Cardiac muscle cell (in vitro differentiated cells and primary cell): ENCODE measurements at regions not wholly inside any gene's neighbourhood (a gene's known extent, or its start where the extent isn't known, plus 50 kb on each side); places are given as distances from the start of the nearest gene placed in this dataset.

Experiments
- DNase-seq, 2 donors: peaks; one replicate each; pipeline versions ENCODE4 v3.0.0 to v3.0.0-alpha.2; 2010 to 2017; ENCODE audit warnings: low read depth in 1 of 2, low spot score in 1 of 2
- H3K27ac ChIP-seq: fragments of 200-600 bp; sonication (generic); 2 replicates; pipeline ENCODE4 v1.5.1; 2016
- H3K27me3 ChIP-seq: fragments of 200-600 bp; sonication (generic); 2 replicates; pipeline ENCODE4 v1.6.0; 2016; ENCODE audit warnings: control low read depth
- H3K36me3 ChIP-seq: fragments of 200-600 bp; sonication (generic); 2 replicates; pipeline ENCODE4 v1.5.1; 2016; ENCODE audit warnings: control low read depth
- H3K4me1 ChIP-seq: fragments of 200-600 bp; sonication (generic); 2 replicates; pipeline ENCODE4 v1.8.1; 2017; ENCODE audit warnings: low read depth, mild to moderate bottlenecking, mixed run types
- H3K4me3 ChIP-seq: fragments of 200-600 bp; sonication (generic); 2 replicates; pipeline ENCODE4 v1.5.1; 2016; ENCODE audit warnings: mild to moderate bottlenecking
- H3K9me3 ChIP-seq: fragments of 200-600 bp; sonication (generic); 2 replicates; pipeline ENCODE4 v1.5.1; 2017; ENCODE audit warnings: low read depth, mild to moderate bottlenecking, control low read depth
- TF ChIP-seq, protein P1 (sequence below): IDR thresholded peaks from 2 replicates; pipeline ENCODE4 v1.5.1; 2012; ENCODE audit warnings: low read depth, mild to moderate bottlenecking, low read length

DNA sequence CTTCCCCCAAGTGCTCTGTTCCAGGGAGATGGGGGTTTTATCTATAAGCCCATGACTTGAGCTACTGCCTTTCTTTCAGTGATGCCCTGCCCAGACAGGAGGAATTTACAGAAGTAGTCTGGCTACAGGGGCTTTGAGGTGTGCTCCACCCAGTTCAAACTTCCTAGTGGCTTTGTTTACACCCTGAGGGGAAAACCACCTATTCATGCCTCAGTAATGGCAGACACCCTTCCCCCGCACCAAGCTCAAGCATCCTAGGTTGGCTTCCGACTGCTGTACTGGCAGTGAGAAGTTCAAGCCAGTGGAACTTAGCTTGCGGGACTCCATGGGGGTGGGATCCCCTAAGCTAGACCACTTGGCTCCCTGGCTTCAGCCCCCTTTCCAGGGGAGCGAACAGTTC lies 154.6 kb downstream of the IZUMO3 start:
- no peak overlapping the region for H3K4me3 ChIP-seq
- H3K27me3 ChIP-seq, result no peaks in the 10 kb centered on the region
- H3K4me1 ChIP-seq, result no peaks in the 10 kb centered on the region
- no peak for DNase-seq
- TF ChIP-seq, protein P1, sequence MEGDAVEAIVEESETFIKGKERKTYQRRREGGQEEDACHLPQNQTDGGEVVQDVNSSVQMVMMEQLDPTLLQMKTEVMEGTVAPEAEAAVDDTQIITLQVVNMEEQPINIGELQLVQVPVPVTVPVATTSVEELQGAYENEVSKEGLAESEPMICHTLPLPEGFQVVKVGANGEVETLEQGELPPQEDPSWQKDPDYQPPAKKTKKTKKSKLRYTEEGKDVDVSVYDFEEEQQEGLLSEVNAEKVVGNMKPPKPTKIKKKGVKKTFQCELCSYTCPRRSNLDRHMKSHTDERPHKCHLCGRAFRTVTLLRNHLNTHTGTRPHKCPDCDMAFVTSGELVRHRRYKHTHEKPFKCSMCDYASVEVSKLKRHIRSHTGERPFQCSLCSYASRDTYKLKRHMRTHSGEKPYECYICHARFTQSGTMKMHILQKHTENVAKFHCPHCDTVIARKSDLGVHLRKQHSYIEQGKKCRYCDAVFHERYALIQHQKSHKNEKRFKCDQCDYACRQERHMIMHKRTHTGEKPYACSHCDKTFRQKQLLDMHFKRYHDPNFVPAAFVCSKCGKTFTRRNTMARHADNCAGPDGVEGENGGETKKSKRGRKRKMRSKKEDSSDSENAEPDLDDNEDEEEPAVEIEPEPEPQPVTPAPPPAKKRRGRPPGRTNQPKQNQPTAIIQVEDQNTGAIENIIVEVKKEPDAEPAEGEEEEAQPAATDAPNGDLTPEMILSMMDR, result no peak
- no peaks in the 10 kb centered on the region for H3K36me3 ChIP-seq
- no peaks in the 10 kb centered on the region for H3K9me3 ChIP-seq
- no peak overlapping the region for H3K27ac ChIP-seq

DNA sequence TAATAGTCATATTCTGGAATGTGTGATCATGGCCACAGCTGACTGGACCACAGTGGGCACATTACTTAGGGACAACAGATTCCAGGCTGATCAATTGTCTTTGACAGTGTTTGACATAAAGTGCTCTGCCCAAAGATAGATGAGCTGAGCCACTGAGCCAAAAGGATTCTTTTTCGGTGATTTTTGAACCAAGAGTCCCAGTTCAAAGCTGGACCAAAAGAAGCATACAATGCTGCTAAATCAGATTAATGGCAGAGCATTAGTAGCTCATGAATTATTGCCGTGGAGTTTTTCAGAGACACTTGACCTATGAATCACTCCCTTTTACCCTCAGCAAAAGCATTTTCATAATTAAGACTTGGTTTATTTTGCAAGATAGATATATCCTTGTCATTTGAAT lies 160.6 kb downstream of the IZUMO3 start:
- Histone ChIP-seq H3K9me3 (no peaks in the 10 kb centered on the region), H3K27ac (no peak overlapping the region), H3K36me3 (no peaks in the 10 kb centered on the region), H3K4me1 (no peaks in the 10 kb centered on the region), H3K4me3 (no peak overlapping the region), H3K27me3 (no peaks in the 10 kb centered on the region)
- no peak for DNase-seq
- TF ChIP-seq, protein P1, result no peak

DNA sequence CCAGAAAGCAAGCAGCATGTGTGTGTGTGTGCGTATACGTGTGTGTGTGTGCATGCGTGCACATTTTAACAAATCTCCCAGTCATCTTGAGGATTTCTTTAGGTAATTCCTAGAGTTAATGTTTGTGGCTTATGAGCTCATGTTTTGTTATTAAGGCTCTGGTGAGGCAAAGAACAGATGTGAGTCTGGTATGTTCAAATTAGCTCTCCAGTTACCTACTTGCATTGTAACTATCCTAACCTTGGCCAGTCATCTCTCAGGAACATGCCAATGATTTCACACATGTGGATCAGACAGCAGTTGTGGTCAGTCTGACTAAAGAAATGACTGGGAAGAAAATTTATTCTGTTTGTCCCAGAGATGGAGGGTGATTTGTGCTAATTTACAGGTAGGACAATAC lies 163.1 kb downstream of the IZUMO3 start:
- Histone ChIP-seq H3K4me3 (no peak overlapping the region), H3K27ac (no peak overlapping the region), H3K9me3 (no peaks in the 10 kb centered on the region), H3K27me3 (no peaks in the 10 kb centered on the region), H3K36me3 (no peaks in the 10 kb centered on the region), H3K4me1 (no peaks in the 10 kb centered on the region)
- TF ChIP-seq, protein P1, result no peak
- no peak for DNase-seq

DNA sequence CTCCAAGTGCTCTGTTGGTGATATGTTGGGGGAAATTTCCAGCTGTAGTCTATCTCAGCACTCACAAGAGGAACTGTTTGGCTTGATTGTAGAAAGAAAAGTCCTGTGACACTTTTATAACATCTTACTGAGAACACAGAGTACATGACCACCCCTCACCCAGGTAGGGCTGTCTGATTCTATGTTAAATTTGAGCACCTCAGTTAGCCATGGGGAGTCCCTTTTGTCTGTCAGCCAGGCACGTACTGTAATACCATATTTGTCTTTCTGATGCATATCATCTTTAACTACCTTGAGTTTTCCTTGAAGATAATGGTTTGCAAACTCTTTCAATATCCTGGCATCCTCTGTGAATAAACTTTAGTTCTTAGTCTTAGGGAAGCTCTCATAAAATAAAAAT lies 164.5 kb downstream of the IZUMO3 start:
- TF ChIP-seq, protein P1, result no peak
- DNase-seq, result no peak
- Histone ChIP-seq H3K4me3 (no peak overlapping the region), H3K9me3 (no peaks in the 10 kb centered on the region), H3K27ac (no peak overlapping the region), H3K4me1 (no peaks in the 10 kb centered on the region), H3K36me3 (no peaks in the 10 kb centered on the region), H3K27me3 (no peaks in the 10 kb centered on the region)

DNA sequence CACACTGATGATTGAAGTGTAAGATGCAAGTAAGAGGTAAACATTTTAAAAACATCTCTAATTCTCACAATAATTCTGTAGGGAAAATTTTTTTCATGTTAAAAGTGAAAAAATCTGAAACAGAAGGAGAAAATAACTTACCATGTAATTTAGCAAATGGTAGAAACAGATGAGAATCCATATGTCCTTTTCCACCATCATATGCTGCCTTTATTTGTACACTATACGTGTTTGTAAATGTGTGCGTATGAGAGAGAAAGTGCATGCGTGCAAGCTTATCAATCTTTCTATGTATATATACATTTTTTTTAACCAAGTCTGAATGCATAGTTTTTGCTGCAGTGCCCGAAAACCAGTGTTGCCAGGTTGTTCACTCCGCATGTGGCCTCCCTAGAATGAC lies 186.7 kb downstream of the IZUMO3 start:
- TF ChIP-seq, protein P1, result no peak
- H3K4me1 ChIP-seq, result no peaks in the 10 kb centered on the region
- no peaks in the 10 kb centered on the region for H3K9me3 ChIP-seq
- no peaks in the 10 kb centered on the region for H3K27me3 ChIP-seq
- no peak overlapping the region for H3K4me3 ChIP-seq
- no peak for DNase-seq
- no peaks in the 10 kb centered on the region for H3K36me3 ChIP-seq
- H3K27ac ChIP-seq, result no peak overlapping the region

DNA sequence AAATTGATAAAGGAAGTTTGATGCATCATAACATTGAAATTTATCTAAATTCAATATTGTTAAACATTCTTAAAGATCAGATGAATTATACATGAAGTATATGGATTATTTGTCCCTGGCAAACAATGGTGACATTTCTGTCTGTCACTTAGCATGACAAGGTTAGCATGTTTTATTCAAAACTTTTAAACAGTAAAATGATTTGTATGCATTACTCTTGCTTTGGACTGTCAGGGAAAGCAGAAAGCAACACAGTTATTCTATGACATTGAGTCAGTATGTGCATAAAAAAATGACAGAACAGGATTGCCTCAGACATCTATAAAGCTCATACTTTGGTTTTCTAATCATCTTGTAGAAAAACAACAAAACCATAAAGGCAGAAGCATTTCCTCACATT lies 193.7 kb downstream of the IZUMO3 start:
- no peak for DNase-seq
- H3K4me3 ChIP-seq, result no peak overlapping the region
- H3K9me3 ChIP-seq, result no peaks in the 10 kb centered on the region
- no peaks in the 10 kb centered on the region for H3K4me1 ChIP-seq
- H3K27me3 ChIP-seq, result no peaks in the 10 kb centered on the region
- TF ChIP-seq, protein P1, result no peak
- no peak overlapping the region for H3K27ac ChIP-seq
- no peaks in the 10 kb centered on the region for H3K36me3 ChIP-seq
